ENCODE measurements at regions not wholly inside any gene's neighbourhood (a gene's known extent, or its start where the extent isn't known, plus 50 kb on each side); places are given as distances from the start of the nearest gene placed in this dataset.

DNA sequence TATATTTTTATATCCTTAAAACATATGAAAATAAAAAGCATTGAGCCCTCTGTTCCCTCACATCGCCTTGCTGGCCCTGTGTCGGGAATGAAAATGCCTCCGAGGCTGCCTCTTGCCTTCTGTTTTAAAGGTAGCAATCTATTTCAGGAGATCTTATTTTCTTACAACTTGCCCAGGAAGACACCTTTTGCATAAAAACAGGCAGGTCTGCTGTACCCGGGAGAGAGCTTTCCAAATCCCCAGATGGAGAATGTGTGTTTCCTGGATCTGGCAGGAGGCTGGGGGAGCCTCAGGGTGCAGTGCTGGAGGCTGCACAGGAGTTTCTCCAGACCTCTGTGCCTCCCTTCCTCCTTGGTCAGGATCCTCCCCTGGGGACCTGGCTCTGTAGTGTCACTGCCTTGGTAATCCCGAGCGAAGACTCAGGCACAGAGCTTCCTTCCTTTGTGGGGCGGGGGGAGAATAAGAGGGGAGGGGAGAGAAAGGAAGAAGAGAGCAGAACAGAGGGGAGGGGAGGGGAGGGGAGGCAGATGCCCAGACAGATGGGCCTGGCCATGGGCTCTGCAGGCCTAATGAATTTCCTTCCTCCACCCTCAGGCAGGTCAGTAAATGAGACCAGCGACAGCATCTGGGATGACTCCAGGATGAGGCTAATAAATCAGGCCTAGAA, 104.0 kb upstream of the BOD1 start:
- POLR2A ChIA-PET = no interaction called here
- CTCF ChIA-PET = no interaction called here
- no peaks in the 10 kb centered on the region for H3K27me3 ChIP-seq (ENCODE audit: control insufficient read depth in 2 of 2, insufficient read depth in 2 of 2, low read length in 2 of 2)
- H3K36me3 Mint-ChIP-seq = no peaks in the 10 kb centered on the region
- ATAC-seq = no peak
- H3K4me1 ChIP-seq (ENCODE audit: control insufficient read depth in 2 of 2, insufficient read depth in 2 of 2, low read length in 2 of 2) = no peaks in the 10 kb centered on the region
- no peak overlapping the region for H3K27ac Mint-ChIP-seq
- intact Hi-C loops (cut with micrococcal nuclease) = no loop called here
- no peak overlapping the region for H3K27ac ChIP-seq (ENCODE audit: low read depth, low read length)
- H3K9me3 ChIP-seq (ENCODE audit: control insufficient read depth in 2 of 3, low read length in 3 of 3) = no peaks in the 10 kb centered on the region
- no peak overlapping the region for H3K4me3 ChIP-seq (ENCODE audit: low read length)
- no peaks in the 10 kb centered on the region for H3K36me3 ChIP-seq (ENCODE audit: control insufficient read depth in 2 of 3, insufficient read depth in 3 of 3, low read length in 3 of 3)
- H3K27me3 Mint-ChIP-seq = peaks cover 0 to 18% (median 14%) of the 10 kb centered on the region in 5 donors
- DNase-seq = no peak
- peaks cover 0 to 5% (median 0%) of the 10 kb centered on the region in 11 donors for H3K9me3 Mint-ChIP-seq
- peaks cover 0 to 1% (median 0%) of the 10 kb centered on the region in 7 donors for H3K4me1 Mint-ChIP-seq
- no peak overlapping the region for H3K4me3 Mint-ChIP-seq

DNA sequence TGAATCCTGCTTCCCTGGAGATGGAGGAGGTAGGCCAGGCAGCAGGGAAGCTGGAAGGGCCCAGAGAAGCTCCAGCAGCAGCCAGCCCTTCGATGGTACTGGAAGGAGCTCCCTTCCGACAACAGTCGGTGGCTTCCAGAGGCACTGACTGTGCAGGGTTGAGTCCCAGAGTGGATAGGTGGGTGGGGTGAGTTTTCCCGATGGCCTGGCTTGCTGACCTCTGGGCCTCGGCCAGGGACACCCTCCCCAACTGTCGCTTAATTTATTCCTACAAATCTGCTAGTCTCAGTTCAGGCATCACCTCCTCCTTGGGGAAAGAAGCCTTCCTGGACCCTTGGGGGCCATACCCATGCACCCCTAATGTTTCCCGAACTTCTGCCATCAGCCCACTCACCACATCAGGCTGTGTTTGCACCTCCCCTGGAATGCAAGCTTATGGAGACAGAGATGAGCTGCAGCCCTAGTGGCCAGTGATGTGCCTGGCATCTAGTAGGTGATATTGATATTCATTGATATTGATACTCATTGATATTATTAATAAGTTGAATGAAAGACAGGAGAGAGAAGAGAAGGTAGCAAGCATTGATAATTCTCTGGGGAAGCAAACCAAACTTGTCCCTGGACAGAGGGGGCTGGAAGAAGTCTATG, 104.6 kb upstream of the BOD1 start:
- Histone ChIP-seq H3K4me1 (ENCODE audit: control insufficient read depth in 2 of 2, insufficient read depth in 2 of 2, low read length in 2 of 2) (no peaks in the 10 kb centered on the region), H3K36me3 (ENCODE audit: control insufficient read depth in 2 of 3, insufficient read depth in 3 of 3, low read length in 3 of 3) (no peaks in the 10 kb centered on the region), H3K4me3 (ENCODE audit: low read length) (no peak overlapping the region), H3K27ac (ENCODE audit: low read depth, low read length) (no peak overlapping the region), H3K27me3 (ENCODE audit: control insufficient read depth in 2 of 2, insufficient read depth in 2 of 2, low read length in 2 of 2) (no peaks in the 10 kb centered on the region), H3K9me3 (ENCODE audit: control insufficient read depth in 2 of 3, low read length in 3 of 3) (no peaks in the 10 kb centered on the region)
- ChIA-PET POLR2A (no interaction called here), CTCF (no interaction called here)
- intact Hi-C loops (cut with micrococcal nuclease) = no loop called here
- Mint-ChIP-seq H3K36me3 (no peaks in the 10 kb centered on the region), H3K9me3 (peaks cover 0 to 5% (median 0%) of the 10 kb centered on the region in 11 donors), H3K27me3 (peaks cover 0 to 18% (median 15%) of the 10 kb centered on the region in 5 donors), H3K27ac (no peak overlapping the region), H3K4me1 (peaks cover 0 to 1% (median 0%) of the 10 kb centered on the region in 7 donors), H3K4me3 (no peak overlapping the region)
- DNase-seq (no peak), ATAC-seq (no peak)

DNA sequence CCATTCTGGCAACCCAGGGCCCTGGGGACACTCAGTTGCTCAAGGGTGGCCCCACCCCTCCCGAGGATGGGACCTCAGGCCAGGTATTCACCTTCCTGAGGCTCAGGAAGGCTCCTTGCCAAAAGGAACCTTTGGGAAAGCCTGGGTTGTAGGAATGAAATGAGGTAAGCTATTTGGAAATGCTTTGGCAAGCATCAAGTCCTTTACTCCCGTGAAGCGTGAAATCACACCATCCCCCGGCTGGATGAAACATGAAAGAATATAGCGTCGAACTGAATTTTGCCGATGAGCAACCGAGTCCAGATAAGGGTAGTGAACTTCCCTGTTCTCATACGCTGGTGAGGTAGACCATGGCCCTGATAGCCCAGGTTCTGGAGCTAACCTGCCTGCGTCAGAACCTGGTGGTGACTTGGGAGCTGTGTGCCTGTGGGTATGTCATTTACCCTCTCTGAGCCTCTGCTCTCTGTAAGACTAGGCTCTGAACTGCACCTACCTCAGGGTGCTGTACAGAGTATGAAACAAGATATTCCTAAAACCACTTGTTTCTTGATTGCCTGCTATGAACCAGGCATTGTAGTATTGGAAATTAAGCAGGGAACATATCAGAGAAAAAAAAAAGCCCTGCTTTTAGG, 105.3 kb upstream of the BOD1 start:
- peaks cover 0 to 18% (median 15%) of the 10 kb centered on the region in 5 donors for H3K27me3 Mint-ChIP-seq
- H3K4me1 ChIP-seq (ENCODE audit: control insufficient read depth in 2 of 2, insufficient read depth in 2 of 2, low read length in 2 of 2) = no peaks in the 10 kb centered on the region
- H3K4me3 Mint-ChIP-seq = no peak overlapping the region
- H3K9me3 Mint-ChIP-seq = peaks cover 0 to 5% (median 0%) of the 10 kb centered on the region in 11 donors
- H3K27ac ChIP-seq (ENCODE audit: low read depth, low read length) = no peak overlapping the region
- ChIA-PET POLR2A (no interaction called here), CTCF (no interaction called here)
- intact Hi-C loops (cut with micrococcal nuclease) = no loop called here
- no peaks in the 10 kb centered on the region for H3K36me3 Mint-ChIP-seq
- DNase-seq (no peak), ATAC-seq (no peak)
- no peaks in the 10 kb centered on the region for H3K36me3 ChIP-seq (ENCODE audit: control insufficient read depth in 2 of 3, insufficient read depth in 3 of 3, low read length in 3 of 3)
- peaks cover 0 to 1% (median 0%) of the 10 kb centered on the region in 7 donors for H3K4me1 Mint-ChIP-seq
- H3K27ac Mint-ChIP-seq = peak overlapping the region in 1 of 9 donors; percentile 38
- H3K4me3 ChIP-seq (ENCODE audit: low read length) = no peak overlapping the region
- no peaks in the 10 kb centered on the region for H3K27me3 ChIP-seq (ENCODE audit: control insufficient read depth in 2 of 2, insufficient read depth in 2 of 2, low read length in 2 of 2)
- no peaks in the 10 kb centered on the region for H3K9me3 ChIP-seq (ENCODE audit: control insufficient read depth in 2 of 3, low read length in 3 of 3)

DNA sequence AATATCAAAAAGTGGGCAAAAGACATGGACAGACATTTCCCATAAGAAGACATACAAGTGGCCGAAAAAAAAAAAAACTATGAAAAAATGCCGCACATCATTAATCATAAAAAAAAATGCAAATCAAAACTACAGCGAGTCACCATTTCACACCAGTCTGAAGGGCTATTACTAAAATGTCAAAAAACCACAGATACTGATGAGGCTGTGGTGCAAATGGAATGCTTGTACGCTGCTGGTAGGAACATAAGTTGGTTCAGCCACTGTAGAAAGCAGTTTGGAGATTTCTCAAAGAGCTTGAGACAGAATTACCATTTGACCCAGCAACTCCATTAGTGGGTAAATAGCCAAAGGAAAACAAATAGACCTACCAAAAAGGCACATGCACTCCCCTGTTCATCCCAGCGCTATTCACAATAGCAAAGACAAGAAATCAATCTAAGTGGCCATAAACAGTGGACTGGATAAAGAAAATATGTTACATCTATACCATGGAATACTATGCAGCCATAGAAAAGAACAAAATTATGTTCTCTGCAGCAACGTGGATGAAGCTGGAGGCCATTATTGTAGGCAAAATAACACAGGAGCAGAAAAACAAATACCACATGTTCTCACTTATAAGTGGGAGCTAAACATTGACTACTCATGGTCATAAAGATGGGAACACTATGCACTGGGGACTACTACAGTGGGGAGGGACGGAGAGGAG, 110.6 kb upstream of the BOD1 start:
- Mint-ChIP-seq H3K9me3 (peaks cover 0 to 5% (median 0%) of the 10 kb centered on the region in 11 donors), H3K27ac (no peak overlapping the region), H3K27me3 (peaks cover 0 to 13% (median 7%) of the 10 kb centered on the region in 5 donors), H3K4me1 (peaks cover 0 to 1% (median 0%) of the 10 kb centered on the region in 7 donors), H3K36me3 (no peaks in the 10 kb centered on the region), H3K4me3 (no peak overlapping the region)
- no peak overlapping the region for H3K27ac ChIP-seq (ENCODE audit: low read depth, low read length)
- H3K36me3 ChIP-seq (ENCODE audit: control insufficient read depth in 2 of 3, insufficient read depth in 3 of 3, low read length in 3 of 3) = no peaks in the 10 kb centered on the region
- no peak for DNase-seq
- no peaks in the 10 kb centered on the region for H3K27me3 ChIP-seq (ENCODE audit: control insufficient read depth in 2 of 2, insufficient read depth in 2 of 2, low read length in 2 of 2)
- H3K9me3 ChIP-seq (ENCODE audit: control insufficient read depth in 2 of 3, low read length in 3 of 3) = no peaks in the 10 kb centered on the region
- no peaks in the 10 kb centered on the region for H3K4me1 ChIP-seq (ENCODE audit: control insufficient read depth in 2 of 2, insufficient read depth in 2 of 2, low read length in 2 of 2)
- H3K4me3 ChIP-seq (ENCODE audit: low read length) = no peak overlapping the region
- CTCF ChIA-PET = no interaction called here
- no peak for ATAC-seq
- POLR2A ChIA-PET = no interaction called here
- intact Hi-C loops (cut with micrococcal nuclease) = no loop called here

DNA sequence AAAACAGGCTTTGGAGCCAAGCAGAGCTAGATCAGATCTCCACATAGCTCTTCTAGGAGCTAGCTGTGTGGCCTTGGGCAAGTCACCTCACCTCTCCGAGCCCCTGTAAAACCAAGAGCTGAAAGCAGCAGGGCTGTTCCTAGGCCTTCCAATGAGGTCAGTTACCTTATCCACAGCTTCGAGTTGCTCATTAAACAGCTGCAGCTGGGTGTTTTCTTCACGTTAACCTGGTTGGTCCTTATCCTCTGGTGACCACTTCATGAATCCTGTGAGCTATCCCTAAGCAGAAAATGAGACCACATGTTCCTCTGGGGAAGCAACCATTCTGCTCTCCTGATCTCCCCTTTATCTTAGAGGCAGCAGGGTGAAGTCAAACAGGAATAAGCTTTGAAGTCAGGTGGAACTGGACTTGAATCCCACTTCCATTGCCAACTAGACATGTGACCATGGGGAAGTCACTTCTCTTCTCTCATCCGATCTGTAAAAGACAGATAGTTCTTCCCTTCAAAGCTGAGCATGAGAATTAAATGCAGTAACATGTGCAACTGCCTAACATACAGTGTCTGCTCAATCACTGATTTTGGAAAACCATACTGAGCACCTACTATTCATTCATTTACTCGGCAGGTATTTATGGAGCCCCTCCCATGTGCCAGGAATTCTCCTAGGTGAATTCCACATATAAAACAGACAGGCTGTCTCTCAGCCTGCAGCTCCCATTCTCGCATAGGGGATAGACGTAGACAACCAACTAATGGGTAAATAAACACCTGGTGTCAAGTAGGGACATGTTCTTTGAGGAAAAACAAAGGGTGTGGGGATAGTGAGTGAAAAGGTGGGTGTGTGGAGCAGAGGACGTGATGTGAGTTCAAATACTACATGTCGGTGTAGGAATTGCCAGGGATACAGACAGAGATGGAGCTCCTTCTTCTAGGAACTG, 111.7 kb upstream of the BOD1 start:
- no peak overlapping the region for H3K27ac ChIP-seq (ENCODE audit: low read depth, low read length)
- peaks cover 0 to 5% (median 0%) of the 10 kb centered on the region in 11 donors for H3K9me3 Mint-ChIP-seq
- ATAC-seq (no peak), DNase-seq (no peak)
- H3K27me3 Mint-ChIP-seq = peaks cover 0 to 4% (median 0%) of the 10 kb centered on the region in 5 donors
- intact Hi-C loops (cut with micrococcal nuclease) = no loop called here
- no peaks in the 10 kb centered on the region for H3K4me1 Mint-ChIP-seq
- H3K36me3 Mint-ChIP-seq = no peaks in the 10 kb centered on the region
- H3K4me3 Mint-ChIP-seq = no peak overlapping the region
- ChIA-PET CTCF (interaction anchor here (0.5 kb wide), 1 partner anchor 67 kb away, joined by 3 read pairs; no protein-coding TSS in a partner anchor), POLR2A (interaction anchor here (0.7 kb wide), 1 partner anchor 169 kb away, joined by 3 read pairs; no protein-coding TSS in a partner anchor)
- H3K27me3 ChIP-seq (ENCODE audit: control insufficient read depth in 2 of 2, insufficient read depth in 2 of 2, low read length in 2 of 2) = no peaks in the 10 kb centered on the region
- no peak overlapping the region for H3K27ac Mint-ChIP-seq
- H3K9me3 ChIP-seq (ENCODE audit: control insufficient read depth in 2 of 3, low read length in 3 of 3) = no peaks in the 10 kb centered on the region
- H3K4me3 ChIP-seq (ENCODE audit: low read length) = no peak overlapping the region
- no peaks in the 10 kb centered on the region for H3K36me3 ChIP-seq (ENCODE audit: control insufficient read depth in 2 of 3, insufficient read depth in 3 of 3, low read length in 3 of 3)
- no peaks in the 10 kb centered on the region for H3K4me1 ChIP-seq (ENCODE audit: control insufficient read depth in 2 of 2, insufficient read depth in 2 of 2, low read length in 2 of 2)

Data from naive thymus-derived CD4-positive, alpha-beta T cell (primary cell).